HG03095 (cell line): ENCODE measurements at regions not wholly inside any gene's neighbourhood (a gene's known extent, or its start where the extent isn't known, plus 50 kb on each side); places are given as distances from the start of the nearest gene placed in this dataset.

Experiments
- ATAC-seq: cut with Tn5 transposase; IDR thresholded peaks from one replicate; pipeline ENCODE4 v1.9.1; 2021; ENCODE audit warnings: moderate library complexity; ENCODE audit not compliant: unreplicated experiment

DNA sequence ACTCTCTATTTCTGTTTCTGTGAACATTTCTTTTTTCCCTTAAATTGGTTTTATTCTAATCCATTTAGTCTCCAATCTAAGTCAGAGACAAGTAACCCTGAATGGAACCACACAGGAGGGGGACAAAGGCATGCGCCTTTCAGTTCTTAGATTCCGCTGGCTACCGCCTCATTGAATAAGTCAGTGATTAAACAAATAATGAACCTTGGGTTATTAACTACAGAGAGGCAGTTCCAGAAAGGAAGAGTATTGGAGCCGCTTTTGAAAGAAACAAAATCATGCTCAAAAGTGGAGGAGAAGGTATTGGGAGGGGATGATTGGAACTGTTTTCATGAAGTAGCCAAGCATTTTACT lies 459.8 kb upstream of the DAB1 start:
- ATAC-seq: no peak

DNA sequence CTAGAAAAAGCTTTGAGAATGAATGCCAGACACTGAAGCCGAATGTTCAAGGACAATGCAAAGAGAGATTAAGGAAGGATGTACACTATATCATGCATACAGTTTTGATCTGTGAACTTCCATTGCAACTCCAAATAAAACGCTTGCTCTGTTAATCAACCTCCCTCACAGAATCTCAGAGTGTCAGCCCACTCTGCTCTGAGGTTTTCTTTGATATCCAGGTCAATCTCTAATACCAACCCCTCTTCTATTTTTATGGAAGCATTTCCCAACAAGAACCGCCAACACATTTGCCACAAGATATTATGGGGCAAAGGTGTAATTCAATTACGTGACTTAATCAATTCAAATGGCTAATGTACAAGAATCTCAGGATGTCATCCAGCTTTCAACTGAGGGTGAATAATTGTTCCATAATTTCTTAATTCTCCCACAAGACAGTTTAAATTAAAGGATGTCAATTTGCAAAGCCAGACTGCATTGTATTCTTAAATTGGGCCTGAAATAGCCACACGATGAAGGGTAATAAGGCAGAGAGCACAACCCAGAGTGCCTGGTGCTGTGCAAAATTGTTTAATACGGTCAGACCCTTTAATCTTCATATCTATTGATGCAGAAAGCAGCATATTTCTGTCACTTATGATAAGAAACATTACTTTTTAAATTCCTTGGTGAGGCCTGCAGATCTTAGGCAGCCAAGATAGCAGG lies 459.2 kb upstream of the DAB1 start:
- no peak for ATAC-seq

DNA sequence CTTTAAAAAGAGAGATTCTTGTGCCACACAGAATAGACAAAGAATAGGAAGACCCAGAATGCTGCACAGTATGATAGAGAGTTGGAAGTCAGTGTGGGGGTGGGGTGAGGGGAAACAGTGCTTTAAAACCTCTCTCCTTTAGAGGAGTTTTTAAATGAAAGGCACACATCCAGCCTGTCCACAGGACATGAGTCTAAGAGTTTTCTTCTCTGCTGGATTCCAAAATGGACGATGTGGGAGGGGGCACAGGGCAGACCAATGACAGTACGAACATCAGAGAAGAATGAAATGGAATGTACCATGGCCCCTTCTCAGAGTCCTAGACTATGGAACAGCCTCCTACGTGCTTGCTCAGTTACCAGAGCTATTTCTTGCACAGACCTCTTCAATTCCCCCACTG lies 458.2 kb upstream of the DAB1 start:
- no peak for ATAC-seq

DNA sequence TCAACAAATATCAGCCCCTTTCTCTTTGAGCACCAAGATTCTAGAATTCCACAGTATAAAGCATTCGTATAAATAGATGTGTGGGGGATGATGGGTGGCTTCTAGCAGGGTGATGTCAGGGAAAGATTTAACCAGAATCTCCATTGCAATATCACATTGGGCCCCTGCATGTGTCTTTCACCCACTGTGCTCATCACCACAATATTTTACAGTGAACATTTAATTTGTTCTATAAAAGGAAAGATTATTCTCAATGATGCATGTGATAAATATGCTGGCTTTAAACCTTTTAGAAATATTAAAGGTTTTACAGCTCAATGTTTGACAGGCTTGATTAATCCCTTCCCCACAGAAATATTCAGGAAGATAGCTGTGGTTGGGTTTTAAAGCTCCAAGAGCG lies 457.8 kb upstream of the DAB1 start:
- no peak for ATAC-seq

- no peak for ATAC-seq
Measured at GRCh38 chr1:57879700-57880099, 455.8 kb upstream of the DAB1 start.

DNA sequence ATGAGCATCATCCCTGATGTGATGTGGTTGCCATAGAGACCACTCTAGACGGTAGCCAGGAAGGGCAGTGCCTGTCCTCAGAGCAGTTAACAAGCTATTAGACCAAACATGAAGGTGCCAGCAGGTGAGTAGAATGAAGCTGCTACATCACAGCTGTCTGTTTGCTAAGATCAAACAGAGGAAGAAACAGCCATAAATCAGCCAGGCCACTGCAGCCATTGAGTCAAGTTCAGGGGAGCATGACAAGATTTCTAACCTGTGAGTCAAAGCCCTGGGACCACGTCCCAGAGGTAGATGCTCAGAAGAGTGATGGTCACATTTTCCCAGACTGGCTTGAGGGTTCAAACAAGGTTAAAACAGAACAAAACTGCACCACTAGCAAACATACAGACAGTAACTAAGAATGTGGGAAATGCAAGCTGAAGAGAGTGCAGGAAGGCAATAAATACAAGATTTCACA lies 450.6 kb upstream of the DAB1 start:
- no peak for ATAC-seq

DNA sequence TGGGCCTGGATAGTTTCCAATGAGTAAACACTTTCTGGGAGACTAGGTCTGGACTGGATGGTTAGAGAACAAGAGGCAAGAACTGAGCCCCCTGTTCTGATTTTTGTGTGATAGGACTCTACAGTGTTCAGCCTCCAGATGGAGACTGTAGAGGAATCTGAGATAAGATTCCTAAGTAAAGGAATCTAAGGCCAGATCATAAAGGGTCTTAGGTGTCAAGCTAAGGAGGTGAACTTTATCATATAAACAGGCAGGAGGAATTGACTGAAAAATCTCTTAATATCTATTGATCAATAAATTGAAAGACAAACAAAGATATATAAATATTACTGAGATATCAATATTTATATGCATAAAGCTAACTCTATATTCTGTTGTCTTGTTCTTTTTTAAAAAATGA lies 449.1 kb upstream of the DAB1 start:
- ATAC-seq: no peak

DNA sequence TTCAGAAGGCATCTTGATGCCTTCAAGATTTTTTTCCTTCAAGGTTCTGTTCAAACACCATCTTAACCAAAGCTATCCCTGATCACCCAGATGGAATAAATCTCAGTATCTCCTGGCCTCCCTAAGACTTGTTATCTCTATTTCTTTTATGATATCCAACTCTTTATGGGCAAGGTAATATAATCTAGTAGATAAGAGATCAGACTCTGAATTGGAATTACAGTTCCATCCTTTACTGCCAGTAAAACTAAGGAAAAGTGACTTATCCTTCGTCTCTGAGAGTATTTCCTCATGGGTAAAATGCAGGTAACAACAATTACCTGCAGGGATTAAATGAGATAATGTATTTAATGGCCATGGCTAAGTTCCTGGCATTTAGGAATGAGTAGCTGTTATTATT lies 445.0 kb upstream of the DAB1 start:
- ATAC-seq: no peak

GRCh38 chr1:57868239-57868638 lies 444.4 kb upstream of the DAB1 start:
- ATAC-seq: no peak

DNA sequence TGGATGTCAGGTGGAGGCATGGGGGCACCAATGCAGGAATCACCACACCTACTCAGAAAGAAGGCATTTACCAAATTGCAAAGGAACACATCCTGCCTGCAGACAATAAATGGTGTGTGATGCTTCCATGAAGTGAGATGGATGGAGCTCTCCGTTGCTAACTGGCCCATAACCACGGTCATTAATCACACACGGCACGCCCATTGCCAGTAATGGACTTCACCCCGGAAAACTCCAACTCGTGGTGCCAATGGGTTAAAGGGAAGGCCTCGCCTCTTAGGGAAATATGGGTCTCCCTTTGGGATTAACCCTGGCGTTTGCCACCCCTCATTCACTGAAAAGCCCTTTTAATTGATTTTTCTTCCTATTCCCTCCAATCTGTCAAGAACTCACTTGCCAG lies 443.1 kb upstream of the DAB1 start:
- no peak for ATAC-seq

GRCh38 chr1:57860931-57861565 lies 437.2 kb upstream of the DAB1 start:
- no peak for ATAC-seq

DNA sequence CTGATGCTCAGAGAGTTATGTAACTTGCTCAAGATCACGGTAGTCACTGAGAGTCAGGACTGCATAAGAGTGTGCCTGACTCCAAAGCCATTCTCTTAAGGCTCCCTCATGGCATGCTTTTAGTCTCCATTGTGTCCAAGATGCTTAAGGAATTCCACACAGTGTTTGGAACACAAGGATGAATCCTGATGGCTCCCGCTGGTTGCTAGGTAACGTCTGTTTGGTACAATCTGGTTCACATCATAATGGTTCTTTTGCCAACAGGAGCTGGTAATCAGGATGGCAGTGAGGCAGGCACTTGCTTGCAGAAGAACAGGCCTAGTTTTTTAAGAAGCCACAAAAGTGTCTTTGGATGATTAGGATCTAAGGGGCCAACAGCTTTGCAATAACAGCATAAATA lies 436.5 kb upstream of the DAB1 start:
- ATAC-seq: no peak

GRCh38 chr1:57858740-57859139 lies 434.9 kb upstream of the DAB1 start:
- no peak for ATAC-seq

GRCh38 chr1:57857809-57858208 lies 433.9 kb upstream of the DAB1 start:
- ATAC-seq: no peak

- no peak for ATAC-seq
Measured at GRCh38 chr1:57854436-57854835, 430.6 kb upstream of the DAB1 start.

GRCh38 chr1:57850176-57850940 lies 426.5 kb upstream of the DAB1 start:
- ATAC-seq: no peak

- ATAC-seq: no peak
Measured at GRCh38 chr1:57848406-57848805, 424.5 kb upstream of the DAB1 start.

GRCh38 chr1:57845041-57845440 lies 421.2 kb upstream of the DAB1 start:
- no peak for ATAC-seq

DNA sequence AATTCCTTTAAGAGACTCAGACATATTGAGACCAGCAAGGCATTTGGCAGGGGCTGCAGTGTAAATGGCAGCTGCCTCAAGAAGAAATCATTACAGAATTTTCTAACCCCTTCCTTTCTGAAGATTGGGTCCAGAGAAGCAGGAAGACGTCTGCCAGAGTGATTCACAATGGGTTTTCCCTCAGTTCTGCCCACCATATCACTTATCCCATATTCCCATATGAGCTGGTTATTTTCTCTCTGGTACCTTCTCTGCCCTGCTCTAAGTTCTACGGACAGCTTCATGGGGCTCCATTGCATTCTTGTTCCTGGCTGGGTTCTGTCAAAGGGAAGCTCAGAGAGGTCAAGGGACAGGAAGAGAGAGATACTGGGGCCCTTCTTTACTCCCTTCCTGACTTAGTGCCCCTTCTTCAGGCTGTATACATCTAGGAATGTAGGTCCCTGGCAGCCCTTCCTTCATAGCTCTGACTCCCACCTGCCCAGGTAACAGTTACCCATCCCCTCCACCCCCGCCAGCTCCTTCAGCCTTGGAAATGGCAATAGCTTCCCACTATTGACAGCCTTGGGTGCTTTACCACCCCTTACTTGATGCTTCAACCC lies 420.6 kb upstream of the DAB1 start:
- no peak for ATAC-seq

DNA sequence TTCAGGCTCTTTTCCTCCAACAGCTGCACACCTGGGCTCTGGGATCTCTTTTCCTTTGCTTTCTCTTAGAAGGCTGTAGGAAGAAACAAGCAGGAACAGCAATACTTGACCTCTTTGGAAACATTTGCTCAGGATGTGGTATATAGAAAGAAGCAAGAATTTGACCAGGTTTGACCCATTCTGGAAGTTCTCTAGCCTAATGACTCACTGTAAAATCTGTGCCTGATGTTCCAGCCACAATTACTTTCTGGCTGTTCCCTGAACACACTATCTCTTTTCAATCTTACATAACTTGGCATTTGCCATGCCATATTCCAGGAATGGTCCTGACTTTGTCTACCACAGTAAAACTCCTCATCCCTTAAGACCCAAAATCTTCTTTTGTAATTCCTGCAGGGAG lies 419.9 kb upstream of the DAB1 start:
- no peak for ATAC-seq

DNA sequence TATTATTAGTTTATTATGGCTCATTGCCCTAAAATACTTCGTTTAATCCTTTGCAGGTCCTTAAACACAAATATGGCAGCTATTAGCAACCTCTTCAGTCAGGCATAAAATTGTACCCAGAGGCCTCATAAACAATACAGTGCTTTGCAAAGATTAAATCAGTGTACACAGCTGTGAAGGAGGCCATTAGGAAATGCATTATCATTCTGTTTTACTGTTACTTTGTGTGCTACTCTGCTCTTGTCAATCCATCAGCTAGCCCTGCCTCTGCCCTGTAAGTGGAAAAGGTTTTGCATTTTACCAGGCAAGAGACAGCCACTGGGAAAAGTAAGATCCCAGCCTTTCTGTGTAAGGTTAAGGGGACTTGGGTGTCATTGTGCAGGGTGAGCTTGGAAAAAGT lies 415.7 kb upstream of the DAB1 start:
- ATAC-seq: no peak

DNA sequence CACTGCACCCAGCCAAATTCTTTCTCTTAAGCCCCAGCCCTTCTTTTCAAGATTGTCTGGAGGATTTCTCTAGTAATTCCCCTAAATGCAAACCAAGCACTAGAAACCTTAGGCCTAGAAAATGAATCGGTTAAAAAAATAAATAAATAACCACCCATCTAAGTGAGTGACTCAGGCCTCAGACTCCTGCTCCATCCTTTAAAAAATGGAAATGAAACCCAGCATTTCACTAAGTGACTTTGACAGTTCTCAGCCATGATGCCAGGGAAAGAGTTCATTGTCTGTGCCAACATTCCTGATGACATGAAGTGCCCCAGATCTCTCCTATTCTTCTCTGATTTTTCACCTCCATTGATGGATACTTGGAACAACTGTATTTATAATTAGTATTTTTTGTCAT lies 415.2 kb upstream of the DAB1 start:
- ATAC-seq: no peak
